Astrocyte of the cerebellum (primary cell): ENCODE measurements at regions not wholly inside any gene's neighbourhood (a gene's known extent, or its start where the extent isn't known, plus 50 kb on each side); places are given as distances from the start of the nearest gene placed in this dataset.

ENCODE experiments used
- DNase-seq: peaks from one replicate; pipeline ENCODE4 v3.0.0-alpha.2; 2011; ENCODE audit warnings: low read depth
- H3K4me3 ChIP-seq: 2 replicates; pipeline ENCODE4 v1.5.1; 2011; ENCODE audit warnings: mild to moderate bottlenecking, low read depth, low read length, moderate library complexity
- CTCF ChIP-seq: IDR thresholded peaks from 2 replicates; pipeline ENCODE4 v1.5.1; 2012; ENCODE audit warnings: low read length, low read depth, moderate library complexity, mild to moderate bottlenecking; ENCODE audit errors: missing control alignments
- in situ Hi-C: cut with HindIII; loops from 2 replicates; pipeline ENCODE4 v1.10.0; 2017; ENCODE audit warnings: low sequenced_read_pairs

- no peak for TF ChIP-seq CTCF
- no peak overlapping the region for H3K4me3 ChIP-seq
- DNase-seq, result peak; percentile 64
- in situ Hi-C loops, result no loop called here
Measured at GRCh38 chr3:14329116-14329830, 73.1 kb upstream of the SLC6A6 start.

- in situ Hi-C loops, result no loop called here
- DNase-seq, result no peak
- no peak overlapping the region for H3K4me3 ChIP-seq
- TF ChIP-seq CTCF, result no peak
Measured at GRCh38 chr3:14329842-14330241, 72.6 kb upstream of the SLC6A6 start.

GRCh38 chr3:14330508-14330907 is 71.9 kb upstream of the SLC6A6 start:
- in situ Hi-C loops, result no loop called here
- H3K4me3 ChIP-seq, result no peak overlapping the region
- no peak for DNase-seq
- no peak for TF ChIP-seq CTCF

GRCh38 chr3:14331251-14331650 is 71.2 kb upstream of the SLC6A6 start:
- H3K4me3 ChIP-seq, result no peak overlapping the region
- in situ Hi-C loops, result no loop called here
- DNase-seq, result no peak
- no peak for TF ChIP-seq CTCF

GRCh38 chr3:14332392-14332791 is 70.0 kb upstream of the SLC6A6 start:
- in situ Hi-C loops, result no loop called here
- no peak for DNase-seq
- TF ChIP-seq CTCF, result no peak
- no peak overlapping the region for H3K4me3 ChIP-seq

- in situ Hi-C loops, result no loop called here
- no peak overlapping the region for H3K4me3 ChIP-seq
- DNase-seq, result no peak
- no peak for TF ChIP-seq CTCF
Measured at GRCh38 chr3:14333215-14333614, 69.2 kb upstream of the SLC6A6 start.

- no peak for TF ChIP-seq CTCF
- no peak overlapping the region for H3K4me3 ChIP-seq
- no peak for DNase-seq
- in situ Hi-C loops, result no loop called here
Measured at GRCh38 chr3:14333621-14334020, 68.8 kb upstream of the SLC6A6 start.
